ENCODE measurements at regions not wholly inside any gene's neighbourhood (a gene's known extent, or its start where the extent isn't known, plus 50 kb on each side); places are given as distances from the start of the nearest gene placed in this dataset.

DNA sequence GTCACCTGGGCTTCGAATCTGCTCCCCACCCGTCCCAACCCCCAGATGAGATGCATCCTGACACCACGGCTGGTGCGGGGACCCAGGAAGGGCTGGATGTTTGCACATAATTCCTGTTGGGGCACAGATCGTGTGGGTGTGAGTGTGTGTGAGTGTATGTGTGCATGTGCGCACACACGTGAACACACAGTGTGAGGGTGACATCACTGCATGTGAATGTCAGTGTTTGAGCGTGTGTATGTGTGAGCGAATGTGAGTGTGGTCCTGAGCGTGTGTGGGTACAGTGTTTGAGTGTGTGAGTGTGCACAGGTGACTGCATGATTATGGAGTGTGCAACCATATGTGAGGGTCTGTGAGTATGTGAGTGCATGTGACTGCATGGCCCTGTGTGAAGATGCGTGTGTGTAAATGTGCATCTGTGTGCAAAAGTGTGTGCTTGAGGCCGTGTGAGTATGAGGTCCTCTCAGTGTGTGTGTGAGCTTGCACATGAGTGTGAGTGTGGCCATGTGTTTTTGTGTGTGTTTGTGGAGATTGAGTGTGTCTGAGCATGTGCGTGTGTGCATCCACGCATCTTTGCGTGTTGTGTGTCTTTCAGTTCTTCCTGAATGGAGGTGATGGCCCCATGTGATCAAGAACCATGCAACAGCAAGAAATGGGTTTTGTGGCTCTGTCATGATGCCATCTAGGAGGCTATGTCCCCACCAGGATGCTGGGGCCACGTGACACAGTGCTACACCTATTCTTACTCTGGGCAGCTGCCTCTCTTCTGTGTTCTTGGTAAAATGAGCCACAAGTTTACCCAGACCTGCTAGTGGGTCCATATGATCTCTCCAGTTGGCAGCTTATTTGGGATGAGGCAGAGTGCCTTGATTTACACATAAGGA is 70.5 kb upstream of the GCSH start:
- H3K27ac ChIP-seq (ENCODE audit: low read depth, low read length, severe bottlenecking): no peak overlapping the region
- H3K9me3 ChIP-seq (ENCODE audit: control insufficient read depth, low read length): no peaks in the 10 kb centered on the region
- WGBS, 2 experiments (ENCODE audit: insufficient coverage in 2 of 2): 82 to 85% methylated on average over 13 to 16 of the region's 16 CpGs

DNA sequence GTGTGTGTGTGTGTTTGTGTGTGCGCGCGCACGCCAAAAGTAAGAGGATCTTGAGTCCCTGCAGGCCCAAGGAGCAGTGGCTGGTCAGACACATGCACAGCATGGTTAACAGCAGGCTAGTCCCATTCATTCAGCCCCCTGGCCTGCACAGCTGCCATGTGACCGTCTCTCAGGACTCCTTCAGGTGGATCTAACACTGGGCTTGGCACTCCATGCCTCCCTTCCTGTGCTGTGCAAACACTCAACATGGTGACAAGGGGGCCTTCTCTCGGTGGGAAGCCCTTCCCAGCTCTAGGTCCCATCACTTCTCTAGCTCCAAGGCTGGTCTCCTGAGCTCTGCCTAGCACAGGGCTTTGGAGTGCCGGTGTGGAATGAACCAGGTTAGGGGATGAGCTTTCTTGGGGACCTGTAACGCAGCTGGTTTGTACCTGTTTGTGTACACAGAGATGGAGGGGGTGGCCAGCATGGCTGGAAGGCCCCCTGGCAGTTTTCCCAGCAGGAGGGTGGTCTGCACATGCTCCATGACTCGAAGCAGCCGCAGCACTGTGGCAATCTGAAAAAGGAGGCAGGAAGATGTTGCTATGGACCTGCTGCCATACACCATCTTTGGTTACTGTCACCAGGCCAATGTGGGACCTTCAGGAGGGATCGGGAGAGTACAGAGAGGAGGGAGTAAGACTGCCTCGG is 69.4 kb upstream of the GCSH start:
- Histone ChIP-seq H3K9me3 (ENCODE audit: control insufficient read depth, low read length) (no peaks in the 10 kb centered on the region), H3K4me3 (ENCODE audit: extremely low read depth, insufficient read depth, low read length, poor library complexity, severe bottlenecking) (no peak overlapping the region), H3K27ac (ENCODE audit: low read depth, low read length, severe bottlenecking) (no peak overlapping the region), H3K4me1 (ENCODE audit: control insufficient read depth, insufficient read depth, low read length, poor library complexity, severe bottlenecking) (no peaks in the 10 kb centered on the region), H3K36me3 (ENCODE audit: control insufficient read depth, insufficient read depth, low read length) (no peaks in the 10 kb centered on the region)
- 86 to 91% methylated on average over 8 to 11 of the region's 12 CpGs for WGBS, 2 experiments (ENCODE audit: insufficient coverage in 2 of 2)

More for the DNA sequence above, 70.5 kb upstream of the GCSH start:
- H3K36me3 ChIP-seq (ENCODE audit: control insufficient read depth, insufficient read depth, low read length): no peaks in the 10 kb centered on the region
- H3K4me1 ChIP-seq (ENCODE audit: control insufficient read depth, insufficient read depth, low read length, poor library complexity, severe bottlenecking): no peaks in the 10 kb centered on the region
- no peak overlapping the region for H3K4me3 ChIP-seq (ENCODE audit: extremely low read depth, insufficient read depth, low read length, poor library complexity, severe bottlenecking)

- WGBS, 2 experiments (ENCODE audit: insufficient coverage in 2 of 2): 81% methylated on average over 3 to 4 of the region's 5 CpGs
- Histone ChIP-seq H3K4me1 (ENCODE audit: control insufficient read depth, insufficient read depth, low read length, poor library complexity, severe bottlenecking) (no peaks in the 10 kb centered on the region), H3K36me3 (ENCODE audit: control insufficient read depth, insufficient read depth, low read length) (no peaks in the 10 kb centered on the region), H3K9me3 (ENCODE audit: control insufficient read depth, low read length) (no peaks in the 10 kb centered on the region), H3K27ac (ENCODE audit: low read depth, low read length, severe bottlenecking) (no peak overlapping the region), H3K4me3 (ENCODE audit: extremely low read depth, insufficient read depth, low read length, poor library complexity, severe bottlenecking) (no peak overlapping the region)
Observed at GRCh38 chr16:81164958-81165357, 68.8 kb upstream of the GCSH start.

DNA sequence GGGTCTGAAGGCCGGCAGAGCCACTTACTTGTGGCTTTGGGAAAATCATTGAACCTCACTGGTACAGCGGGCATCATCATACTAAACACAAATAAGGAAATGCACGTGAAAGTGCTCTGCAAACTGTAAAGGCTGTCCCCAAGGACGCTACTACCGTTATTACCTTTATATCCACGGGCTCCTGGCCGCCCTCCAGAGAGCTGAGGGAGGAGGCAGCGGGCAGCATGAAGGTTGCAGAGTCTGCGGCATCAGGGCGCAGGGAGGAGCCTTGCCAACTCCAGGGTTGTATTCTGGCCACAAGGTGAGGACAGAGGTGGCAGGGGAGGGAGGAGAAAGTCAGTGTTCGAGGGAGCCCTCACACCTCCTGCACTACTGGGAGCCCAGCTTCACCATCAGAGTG is 68.3 kb upstream of the GCSH start:
- no peak overlapping the region for H3K4me3 ChIP-seq (ENCODE audit: extremely low read depth, insufficient read depth, low read length, poor library complexity, severe bottlenecking)
- WGBS, 2 experiments (ENCODE audit: insufficient coverage in 2 of 2): 86 to 89% methylated on average over 7 to 10 of the region's 11 CpGs
- H3K36me3 ChIP-seq (ENCODE audit: control insufficient read depth, insufficient read depth, low read length): no peaks in the 10 kb centered on the region
- H3K9me3 ChIP-seq (ENCODE audit: control insufficient read depth, low read length): no peaks in the 10 kb centered on the region
- no peak overlapping the region for H3K27ac ChIP-seq (ENCODE audit: low read depth, low read length, severe bottlenecking)
- no peaks in the 10 kb centered on the region for H3K4me1 ChIP-seq (ENCODE audit: control insufficient read depth, insufficient read depth, low read length, poor library complexity, severe bottlenecking)

- H3K4me1 ChIP-seq (ENCODE audit: control insufficient read depth, insufficient read depth, low read length, poor library complexity, severe bottlenecking): no peaks in the 10 kb centered on the region
- no peak overlapping the region for H3K27ac ChIP-seq (ENCODE audit: low read depth, low read length, severe bottlenecking)
- WGBS, 2 experiments (ENCODE audit: insufficient coverage in 2 of 2): 92 to 96% methylated on average over 8 to 9 of the region's 9 CpGs
- H3K4me3 ChIP-seq (ENCODE audit: extremely low read depth, insufficient read depth, low read length, poor library complexity, severe bottlenecking): no peak overlapping the region
- H3K36me3 ChIP-seq (ENCODE audit: control insufficient read depth, insufficient read depth, low read length): no peaks in the 10 kb centered on the region
- H3K9me3 ChIP-seq (ENCODE audit: control insufficient read depth, low read length): no peaks in the 10 kb centered on the region
Observed at GRCh38 chr16:81163671-81164070, 67.5 kb upstream of the GCSH start.

DNA sequence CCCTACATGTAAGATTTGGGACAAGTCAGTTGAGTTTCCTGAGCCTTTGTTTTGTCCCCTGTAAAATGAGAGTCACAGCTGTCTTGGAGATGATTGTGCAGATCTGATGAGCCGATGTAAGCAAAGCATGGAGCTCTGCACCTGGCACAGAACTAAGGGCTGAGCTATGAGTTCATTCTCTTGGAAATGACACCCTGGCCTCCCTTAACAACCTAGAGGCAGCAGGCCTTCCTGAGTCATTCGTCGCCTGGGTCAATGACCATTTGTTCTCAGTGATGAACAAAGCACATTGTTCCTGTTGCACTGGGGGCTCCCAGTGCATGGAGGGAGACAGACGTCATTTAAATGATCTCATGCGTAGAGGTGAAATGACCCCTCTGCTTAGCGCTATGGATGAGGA is 62.8 kb upstream of the GCSH start:
- Histone ChIP-seq H3K36me3 (ENCODE audit: control insufficient read depth, insufficient read depth, low read length) (no peaks in the 10 kb centered on the region), H3K9me3 (ENCODE audit: control insufficient read depth, low read length) (no peaks in the 10 kb centered on the region), H3K4me1 (ENCODE audit: control insufficient read depth, insufficient read depth, low read length, poor library complexity, severe bottlenecking) (no peaks in the 10 kb centered on the region), H3K4me3 (ENCODE audit: extremely low read depth, insufficient read depth, low read length, poor library complexity, severe bottlenecking) (no peak overlapping the region), H3K27ac (ENCODE audit: low read depth, low read length, severe bottlenecking) (no peak overlapping the region)
- WGBS, 2 experiments (ENCODE audit: insufficient coverage in 2 of 2): 81 to 86% methylated on average over 5 to 6 of the region's 6 CpGs

- Histone ChIP-seq H3K36me3 (ENCODE audit: control insufficient read depth, insufficient read depth, low read length) (no peaks in the 10 kb centered on the region), H3K4me3 (ENCODE audit: extremely low read depth, insufficient read depth, low read length, poor library complexity, severe bottlenecking) (no peak overlapping the region), H3K27ac (ENCODE audit: low read depth, low read length, severe bottlenecking) (no peak overlapping the region), H3K9me3 (ENCODE audit: control insufficient read depth, low read length) (no peaks in the 10 kb centered on the region), H3K4me1 (ENCODE audit: control insufficient read depth, insufficient read depth, low read length, poor library complexity, severe bottlenecking) (no peaks in the 10 kb centered on the region)
- WGBS, 2 experiments (ENCODE audit: insufficient coverage in 2 of 2): 89 to 94% methylated on average over 6 to 10 of the region's 10 CpGs
Observed at GRCh38 chr16:81155769-81156168, 59.6 kb upstream of the GCSH start.

- WGBS, 2 experiments (ENCODE audit: insufficient coverage in 2 of 2): 79 to 82% methylated on average over 7 to 9 of the region's 13 CpGs
- Histone ChIP-seq H3K4me1 (ENCODE audit: control insufficient read depth, insufficient read depth, low read length, poor library complexity, severe bottlenecking) (no peaks in the 10 kb centered on the region), H3K27ac (ENCODE audit: low read depth, low read length, severe bottlenecking) (no peak overlapping the region), H3K36me3 (ENCODE audit: control insufficient read depth, insufficient read depth, low read length) (no peaks in the 10 kb centered on the region), H3K9me3 (ENCODE audit: control insufficient read depth, low read length) (no peaks in the 10 kb centered on the region), H3K4me3 (ENCODE audit: extremely low read depth, insufficient read depth, low read length, poor library complexity, severe bottlenecking) (no peak overlapping the region)
Observed at GRCh38 chr16:81151648-81152310, 55.6 kb upstream of the GCSH start.

DNA sequence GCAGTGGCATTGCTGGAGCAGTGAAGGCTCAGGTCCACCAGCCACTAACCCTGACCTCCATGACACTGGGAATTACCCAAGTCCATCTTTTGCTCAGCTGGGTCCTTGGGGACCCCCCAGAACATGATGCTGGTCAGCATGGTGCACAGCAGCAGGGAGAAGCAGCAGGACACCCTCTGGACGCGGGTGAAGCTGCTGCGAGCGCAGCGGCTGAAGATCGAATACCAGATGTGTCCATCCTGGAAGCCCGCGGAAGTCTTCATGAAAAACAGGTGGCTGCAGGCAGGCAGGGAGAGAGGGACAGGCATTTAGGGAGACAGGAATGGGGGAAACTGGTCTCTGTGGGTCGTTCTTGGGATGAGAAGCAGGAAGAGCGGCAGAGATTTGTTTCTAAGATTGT is 53.4 kb upstream of the GCSH start:
- Histone ChIP-seq H3K9me3 (ENCODE audit: control insufficient read depth, low read length) (no peaks in the 10 kb centered on the region), H3K36me3 (ENCODE audit: control insufficient read depth, insufficient read depth, low read length) (no peaks in the 10 kb centered on the region), H3K4me3 (ENCODE audit: extremely low read depth, insufficient read depth, low read length, poor library complexity, severe bottlenecking) (no peak overlapping the region), H3K27ac (ENCODE audit: low read depth, low read length, severe bottlenecking) (no peak overlapping the region), H3K4me1 (ENCODE audit: control insufficient read depth, insufficient read depth, low read length, poor library complexity, severe bottlenecking) (no peaks in the 10 kb centered on the region)
- 90 to 91% methylated on average over 8 to 10 of the region's 10 CpGs for WGBS, 2 experiments (ENCODE audit: insufficient coverage in 2 of 2)

- Histone ChIP-seq H3K36me3 (ENCODE audit: control insufficient read depth, insufficient read depth, low read length) (no peaks in the 10 kb centered on the region), H3K4me1 (ENCODE audit: control insufficient read depth, insufficient read depth, low read length, poor library complexity, severe bottlenecking) (no peaks in the 10 kb centered on the region), H3K4me3 (ENCODE audit: extremely low read depth, insufficient read depth, low read length, poor library complexity, severe bottlenecking) (no peak overlapping the region), H3K9me3 (ENCODE audit: control insufficient read depth, low read length) (no peaks in the 10 kb centered on the region), H3K27ac (ENCODE audit: low read depth, low read length, severe bottlenecking) (no peak overlapping the region)
- 65 to 74% methylated on average over 6 of the region's 6 CpGs for WGBS, 2 experiments (ENCODE audit: insufficient coverage in 2 of 2)
Observed at GRCh38 chr16:81148277-81148676, 52.1 kb upstream of the GCSH start.
